ENCODE measurements at regions not wholly inside any gene's neighbourhood (a gene's known extent, or its start where the extent isn't known, plus 50 kb on each side); places are given as distances from the start of the nearest gene placed in this dataset.
A peak's percentile ranks its signal among the peaks of the same experiment; 100 is the strongest.

GRCh38 chr15:36407647-36408046 lies 171.8 kb upstream of the CDIN1 start:
- ChIA-PET POLR2A (ENCODE audit: low non-redundant PET) (no interaction called here), CTCF (no interaction called here)
- TF ChIP-seq CTCF (conservative IDR thresholded peaks at IDR 0.05; ENCODE audit: low read depth), result no peak
- no peak overlapping the region for H3K27ac ChIP-seq
- peak; percentile 38 for DNase-seq (ENCODE audit: low spot score)

- H3K27ac ChIP-seq, result no peak overlapping the region
- no peak for DNase-seq (ENCODE audit: low spot score)
- CTCF ChIA-PET, result no interaction called here
- TF ChIP-seq CTCF (conservative IDR thresholded peaks at IDR 0.05; ENCODE audit: low read depth), result no peak
- POLR2A ChIA-PET (ENCODE audit: low non-redundant PET), result no interaction called here
These were observed 169.6 kb upstream of the CDIN1 start for GRCh38 chr15:36409819-36410218.

- POLR2A ChIA-PET (ENCODE audit: low non-redundant PET), result no interaction called here
- no peak for TF ChIP-seq CTCF (conservative IDR thresholded peaks at IDR 0.05; ENCODE audit: low read depth)
- no peak for DNase-seq (ENCODE audit: low spot score)
- CTCF ChIA-PET, result no interaction called here
- H3K27ac ChIP-seq, result no peak overlapping the region
These were observed 164.8 kb upstream of the CDIN1 start for GRCh38 chr15:36414670-36415069.

DNA sequence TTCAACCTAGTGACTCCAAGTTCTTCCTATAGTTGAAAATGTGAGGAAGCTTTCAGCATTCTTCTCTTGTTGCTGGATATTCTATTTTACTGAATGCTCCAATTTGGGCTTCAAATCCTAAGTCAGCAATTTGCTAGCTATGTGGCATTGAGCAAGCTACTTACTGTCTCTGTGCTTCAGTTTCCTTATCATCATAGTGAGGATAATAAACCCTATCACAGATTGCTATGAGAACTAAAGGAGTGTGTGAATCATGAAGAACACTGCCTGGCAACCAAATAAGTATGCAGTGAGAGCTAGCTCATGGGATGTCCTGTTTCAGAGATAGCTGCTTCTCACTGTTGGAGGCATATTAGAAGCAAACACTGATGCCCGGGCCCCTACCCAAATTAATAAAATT lies 163.8 kb upstream of the CDIN1 start:
- POLR2A ChIA-PET (ENCODE audit: low non-redundant PET), result no interaction called here
- CTCF ChIA-PET, result no interaction called here
- no peak for DNase-seq (ENCODE audit: low spot score)
- TF ChIP-seq CTCF (conservative IDR thresholded peaks at IDR 0.05; ENCODE audit: low read depth), result no peak
- no peak overlapping the region for H3K27ac ChIP-seq

DNA sequence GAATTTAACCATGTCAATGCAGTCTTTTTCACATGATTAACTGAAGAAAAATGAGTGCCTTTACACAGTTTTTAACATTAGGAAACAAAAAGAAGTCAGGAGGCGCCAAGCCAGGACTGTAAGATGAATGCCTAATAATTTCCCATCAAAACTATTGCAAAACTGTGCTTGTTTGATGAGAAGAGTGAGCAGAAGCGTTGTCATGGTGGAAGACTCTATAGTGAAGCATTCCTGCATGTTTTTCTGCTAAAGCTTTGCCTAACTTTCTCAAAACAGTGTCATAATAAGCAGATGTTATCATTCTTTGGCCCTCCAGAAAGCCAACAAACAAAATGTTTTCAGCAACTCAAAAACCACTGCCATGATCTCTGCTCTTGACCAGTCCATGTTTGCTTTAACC lies 156.8 kb upstream of the CDIN1 start:
- no peak for TF ChIP-seq CTCF (conservative IDR thresholded peaks at IDR 0.05; ENCODE audit: low read depth)
- no peak overlapping the region for H3K27ac ChIP-seq
- CTCF ChIA-PET, result no interaction called here
- POLR2A ChIA-PET (ENCODE audit: low non-redundant PET), result no interaction called here
- no peak for DNase-seq (ENCODE audit: low spot score)

GRCh38 chr15:36426691-36427090 lies 152.7 kb upstream of the CDIN1 start:
- no peak overlapping the region for H3K27ac ChIP-seq
- TF ChIP-seq CTCF (conservative IDR thresholded peaks at IDR 0.05; ENCODE audit: low read depth), result no peak
- no peak for DNase-seq (ENCODE audit: low spot score)
- CTCF ChIA-PET, result interaction anchor here (0.6 to 1.2 kb wide), 3 partner anchors 128 to 675 kb away, joined by 3 to 4 read pairs (median 3); no protein-coding TSS in a partner anchor
- POLR2A ChIA-PET (ENCODE audit: low non-redundant PET), result interaction anchor here (0.5 kb wide), 1 partner anchor 14 kb away, joined by 8 read pairs; no protein-coding TSS in a partner anchor
